ENCODE measurements at regions not wholly inside any gene's neighbourhood (a gene's known extent, or its start where the extent isn't known, plus 50 kb on each side); places are given as distances from the start of the nearest gene placed in this dataset.
"Not testable (repeated sequence)": the region's sequence is repeated elsewhere in the genome, so short reads cannot be mapped to it uniquely, and the experiment has no call there.

GRCh38 chr9:102273952-102274351 is 535.5 kb upstream of the GRIN3A start:
- Histone ChIP-seq H3K4me3 (ENCODE audit: low read depth, low read length) (no peak overlapping the region), H3K27ac (ENCODE audit: low read depth, low read length) (no peak overlapping the region), H3K4me1 (ENCODE audit: control insufficient read depth, insufficient read depth, low read length) (no peaks in the 10 kb centered on the region), H3K9me3 (ENCODE audit: control insufficient read depth, insufficient read depth, low read depth, low read length) (no peaks in the 10 kb centered on the region), H3K9ac (ENCODE audit: low read length) (no peak overlapping the region), H3K36me3 (ENCODE audit: control insufficient read depth, insufficient read depth, low read length) (no peaks in the 10 kb centered on the region), H3K27me3 (ENCODE audit: control insufficient read depth, insufficient read depth, low read length) (no peaks in the 10 kb centered on the region; the same call in 1 of the 2 replicates)

DNA sequence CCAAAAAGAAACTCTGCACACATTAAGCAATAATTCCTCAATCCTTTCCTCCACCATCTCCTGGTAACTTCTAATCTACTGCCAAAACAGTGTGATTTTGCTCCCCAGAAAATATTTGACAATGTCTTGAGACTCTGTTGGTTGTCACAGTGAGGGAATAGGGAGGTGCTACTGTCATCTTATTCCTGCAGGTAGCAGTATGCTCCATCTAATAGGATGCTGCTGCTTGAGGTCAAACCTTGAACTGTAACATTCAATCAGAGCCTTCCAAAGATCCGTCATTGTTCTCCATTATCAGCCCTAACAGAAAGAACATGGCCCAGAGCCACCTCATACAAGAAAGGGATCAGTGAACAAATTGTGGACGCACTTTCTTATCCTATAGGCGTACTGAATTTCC is 514.7 kb upstream of the GRIN3A start:
- Histone ChIP-seq H3K4me1 (ENCODE audit: control insufficient read depth, insufficient read depth, low read length) (no peaks in the 10 kb centered on the region), H3K27ac (ENCODE audit: low read depth, low read length) (no peak overlapping the region), H3K4me3 (ENCODE audit: low read depth, low read length) (no peak overlapping the region), H3K9ac (ENCODE audit: low read length) (no peak overlapping the region), H3K27me3 (ENCODE audit: control insufficient read depth, insufficient read depth, low read length) (no peaks in the 10 kb centered on the region), H3K36me3 (ENCODE audit: control insufficient read depth, insufficient read depth, low read length) (no peaks in the 10 kb centered on the region), H3K9me3 (ENCODE audit: control insufficient read depth, insufficient read depth, low read depth, low read length) (no peaks in the 10 kb centered on the region)

DNA sequence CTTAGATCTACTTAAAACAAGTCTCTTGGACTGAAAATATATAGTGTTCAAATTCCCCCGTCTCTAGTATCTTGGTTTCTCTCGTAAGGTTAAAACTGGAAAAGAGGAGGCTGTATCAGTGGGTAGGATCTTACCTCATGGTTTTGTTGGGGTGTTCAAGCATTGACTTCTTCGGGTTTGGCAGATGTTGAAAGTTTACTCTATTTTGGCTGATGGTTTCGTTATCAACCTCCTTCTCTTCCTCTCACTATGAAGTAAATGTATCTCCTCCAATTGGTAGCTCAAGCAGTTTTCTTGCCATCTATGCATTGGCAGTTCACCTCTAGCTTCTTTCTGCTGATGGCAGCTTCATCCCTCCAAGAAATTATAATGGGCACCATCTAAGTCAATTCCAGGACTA is 506.5 kb upstream of the GRIN3A start:
- H3K27ac ChIP-seq (ENCODE audit: low read depth, low read length): no peak overlapping the region
- H3K27me3 ChIP-seq (ENCODE audit: control insufficient read depth, insufficient read depth, low read length): no peaks in the 10 kb centered on the region
- no peaks in the 10 kb centered on the region for H3K9me3 ChIP-seq (ENCODE audit: control insufficient read depth, insufficient read depth, low read depth, low read length)
- no peaks in the 10 kb centered on the region for H3K4me1 ChIP-seq (ENCODE audit: control insufficient read depth, insufficient read depth, low read length)
- H3K4me3 ChIP-seq (ENCODE audit: low read depth, low read length): no peak overlapping the region
- no peak overlapping the region for H3K9ac ChIP-seq (ENCODE audit: low read length)
- H3K36me3 ChIP-seq (ENCODE audit: control insufficient read depth, insufficient read depth, low read length): no peaks in the 10 kb centered on the region

DNA sequence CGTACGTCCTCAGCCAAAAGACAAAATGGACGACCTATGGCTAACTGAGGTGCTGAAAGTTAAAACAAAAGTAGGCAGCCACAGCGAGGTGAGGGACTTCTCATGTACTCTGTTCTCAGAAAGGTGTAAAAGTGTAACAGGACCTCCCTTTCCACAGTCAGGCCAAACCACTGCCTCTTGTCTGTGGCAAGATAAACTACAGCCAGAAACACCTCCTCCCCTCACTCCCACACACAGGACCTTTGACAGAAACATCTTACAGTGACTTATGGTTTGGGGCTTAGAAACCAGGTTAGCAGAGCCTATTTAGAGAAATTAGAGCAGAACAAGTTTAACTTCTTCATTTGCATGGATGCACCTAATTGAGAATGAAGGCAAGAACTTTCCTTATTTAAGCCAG is 499.1 kb upstream of the GRIN3A start:
- Histone ChIP-seq H3K4me3 (ENCODE audit: low read depth, low read length) (no peak overlapping the region), H3K9ac (ENCODE audit: low read length) (no peak overlapping the region), H3K4me1 (ENCODE audit: control insufficient read depth, insufficient read depth, low read length) (no peaks in the 10 kb centered on the region)

DNA sequence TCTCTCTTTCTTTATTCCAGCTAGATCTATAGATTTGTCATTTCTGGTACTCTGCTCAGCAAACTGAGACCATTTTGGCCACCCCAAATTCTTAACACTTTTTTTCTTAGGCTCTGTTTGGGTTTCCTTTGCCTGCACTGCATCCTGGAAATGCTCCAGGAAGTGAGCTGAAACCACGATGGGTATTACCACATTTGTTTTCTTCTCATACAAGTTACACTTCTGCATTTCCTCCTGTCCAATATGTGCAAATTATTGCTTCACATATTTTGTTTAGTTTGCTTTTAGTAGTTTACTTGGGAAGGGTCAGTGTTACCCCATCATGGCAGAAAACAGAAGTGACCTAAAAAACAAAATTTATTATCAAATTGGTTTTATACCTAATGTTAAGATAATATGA is 498.6 kb upstream of the GRIN3A start:
- no peak overlapping the region for H3K9ac ChIP-seq (ENCODE audit: low read length)
- no peaks in the 10 kb centered on the region for H3K4me1 ChIP-seq (ENCODE audit: control insufficient read depth, insufficient read depth, low read length)
- H3K9me3 ChIP-seq (ENCODE audit: control insufficient read depth, insufficient read depth, low read depth, low read length): no peaks in the 10 kb centered on the region
- no peak overlapping the region for H3K27ac ChIP-seq (ENCODE audit: low read depth, low read length)
- no peaks in the 10 kb centered on the region for H3K27me3 ChIP-seq (ENCODE audit: control insufficient read depth, insufficient read depth, low read length)
- H3K4me3 ChIP-seq (ENCODE audit: low read depth, low read length): no peak overlapping the region
- H3K36me3 ChIP-seq (ENCODE audit: control insufficient read depth, insufficient read depth, low read length): no peaks in the 10 kb centered on the region

More for the DNA sequence above, 499.1 kb upstream of the GRIN3A start:
- no peaks in the 10 kb centered on the region for H3K36me3 ChIP-seq (ENCODE audit: control insufficient read depth, insufficient read depth, low read length)
- H3K27ac ChIP-seq (ENCODE audit: low read depth, low read length): no peak overlapping the region
- H3K9me3 ChIP-seq (ENCODE audit: control insufficient read depth, insufficient read depth, low read depth, low read length): no peaks in the 10 kb centered on the region
- no peaks in the 10 kb centered on the region for H3K27me3 ChIP-seq (ENCODE audit: control insufficient read depth, insufficient read depth, low read length)

DNA sequence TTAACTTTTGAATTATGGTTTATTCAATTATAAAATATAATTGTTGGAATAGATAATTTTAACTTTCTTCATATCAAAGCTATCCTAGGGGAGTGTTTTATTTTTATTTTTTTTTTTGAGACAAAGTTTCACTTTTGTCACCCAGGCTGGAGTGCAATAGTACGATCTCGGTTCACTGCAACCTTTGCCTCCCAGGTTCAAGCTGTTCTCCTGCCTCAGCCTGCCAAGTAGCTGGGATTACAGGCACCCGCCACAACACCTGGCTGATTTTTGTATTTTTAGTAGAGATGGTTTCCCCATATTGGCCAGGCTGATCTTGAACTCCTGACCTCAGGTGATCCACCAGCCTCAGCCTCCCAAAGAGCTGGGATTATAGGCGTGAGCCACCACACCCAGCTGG is 489.0 kb upstream of the GRIN3A start:
- H3K27ac ChIP-seq (ENCODE audit: low read depth, low read length); H3K9ac ChIP-seq (ENCODE audit: low read length); H3K27me3 ChIP-seq (ENCODE audit: control insufficient read depth, insufficient read depth, low read length); H3K4me1 ChIP-seq (ENCODE audit: control insufficient read depth, insufficient read depth, low read length); H3K9me3 ChIP-seq (ENCODE audit: control insufficient read depth, insufficient read depth, low read depth, low read length); H3K4me3 ChIP-seq (ENCODE audit: low read depth, low read length); H3K36me3 ChIP-seq (ENCODE audit: control insufficient read depth, insufficient read depth, low read length): not testable (repeated sequence)

DNA sequence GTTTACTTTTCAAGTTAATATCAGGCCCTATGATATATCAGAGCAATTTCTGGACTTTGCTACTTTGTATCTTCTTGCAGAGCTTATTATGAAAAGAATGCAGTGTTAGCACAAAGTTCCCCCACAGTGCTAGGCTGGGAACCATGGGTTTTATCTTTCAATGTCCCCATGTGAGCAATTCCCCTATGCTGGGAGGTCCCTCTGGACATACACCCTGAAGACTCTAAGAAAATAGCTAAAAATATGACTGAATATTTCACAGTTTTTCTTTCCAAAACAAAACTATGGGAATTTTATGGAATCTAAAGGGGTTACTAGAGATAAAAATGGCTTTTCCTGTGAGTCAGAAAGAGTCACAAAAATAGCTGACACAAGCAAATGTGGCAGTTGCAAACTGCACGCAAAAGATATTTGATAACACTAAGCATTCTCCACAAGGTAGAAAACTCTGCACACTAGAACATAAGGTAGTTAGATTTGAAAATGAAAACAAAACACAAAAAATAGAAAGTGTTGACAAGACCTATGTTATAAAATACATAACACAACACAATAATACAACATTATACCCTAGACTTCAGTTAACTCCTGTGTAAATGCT is 487.5 kb upstream of the GRIN3A start:
- Histone ChIP-seq H3K36me3 (ENCODE audit: control insufficient read depth, insufficient read depth, low read length) (no peaks in the 10 kb centered on the region), H3K9ac (ENCODE audit: low read length) (no peak overlapping the region), H3K27ac (ENCODE audit: low read depth, low read length) (no peak overlapping the region), H3K4me3 (ENCODE audit: low read depth, low read length) (no peak overlapping the region), H3K4me1 (ENCODE audit: control insufficient read depth, insufficient read depth, low read length) (no peaks in the 10 kb centered on the region), H3K27me3 (ENCODE audit: control insufficient read depth, insufficient read depth, low read length) (no peaks in the 10 kb centered on the region), H3K9me3 (ENCODE audit: control insufficient read depth, insufficient read depth, low read depth, low read length) (no peaks in the 10 kb centered on the region)

- H3K36me3 ChIP-seq (ENCODE audit: control insufficient read depth, insufficient read depth, low read length); H3K4me1 ChIP-seq (ENCODE audit: control insufficient read depth, insufficient read depth, low read length); H3K27me3 ChIP-seq (ENCODE audit: control insufficient read depth, insufficient read depth, low read length); H3K9me3 ChIP-seq (ENCODE audit: control insufficient read depth, insufficient read depth, low read depth, low read length): not testable (repeated sequence)
- H3K9ac ChIP-seq (ENCODE audit: low read length): peak overlapping the region; percentile 78
- peak overlapping the region; percentile 75 for H3K27ac ChIP-seq (ENCODE audit: low read depth, low read length)
- H3K4me3 ChIP-seq (ENCODE audit: low read depth, low read length): peak overlapping the region; percentile 74
Measured at GRCh38 chr9:102223320-102224136, 485.1 kb upstream of the GRIN3A start.

DNA sequence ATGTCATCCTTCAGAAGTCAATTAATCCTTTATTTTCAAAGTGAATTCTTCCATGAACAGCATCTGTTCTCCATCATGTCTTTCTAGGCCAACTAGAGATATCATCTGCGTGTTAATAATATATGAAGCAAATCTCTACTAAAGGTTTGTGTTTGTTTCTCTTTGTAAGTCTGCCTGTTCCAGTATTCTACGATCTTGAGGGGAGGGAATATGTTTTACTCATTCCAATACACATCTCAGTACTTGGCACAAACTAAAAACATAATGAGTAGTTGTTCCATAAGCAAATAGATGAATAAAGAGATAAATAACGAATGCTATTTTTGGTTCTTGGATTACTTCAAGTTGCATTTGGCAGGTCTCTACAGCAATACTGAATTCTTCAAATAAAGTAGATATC is 470.7 kb upstream of the GRIN3A start:
- Histone ChIP-seq H3K9me3 (ENCODE audit: control insufficient read depth, insufficient read depth, low read depth, low read length) (no peaks in the 10 kb centered on the region), H3K27ac (ENCODE audit: low read depth, low read length) (no peak overlapping the region), H3K27me3 (ENCODE audit: control insufficient read depth, insufficient read depth, low read length) (no peaks in the 10 kb centered on the region), H3K4me1 (ENCODE audit: control insufficient read depth, insufficient read depth, low read length) (no peaks in the 10 kb centered on the region), H3K4me3 (ENCODE audit: low read depth, low read length) (no peak overlapping the region), H3K36me3 (ENCODE audit: control insufficient read depth, insufficient read depth, low read length) (no peaks in the 10 kb centered on the region), H3K9ac (ENCODE audit: low read length) (no peak overlapping the region)

GRCh38 chr9:102206432-102206831 is 468.0 kb upstream of the GRIN3A start:
- no peaks in the 10 kb centered on the region for H3K36me3 ChIP-seq (ENCODE audit: control insufficient read depth, insufficient read depth, low read length)
- H3K9ac ChIP-seq (ENCODE audit: low read length): no peak overlapping the region
- H3K27ac ChIP-seq (ENCODE audit: low read depth, low read length): no peak overlapping the region
- H3K27me3 ChIP-seq (ENCODE audit: control insufficient read depth, insufficient read depth, low read length): no peaks in the 10 kb centered on the region
- H3K4me3 ChIP-seq (ENCODE audit: low read depth, low read length): no peak overlapping the region
- no peaks in the 10 kb centered on the region for H3K4me1 ChIP-seq (ENCODE audit: control insufficient read depth, insufficient read depth, low read length)
- H3K9me3 ChIP-seq (ENCODE audit: control insufficient read depth, insufficient read depth, low read depth, low read length): no peaks in the 10 kb centered on the region

DNA sequence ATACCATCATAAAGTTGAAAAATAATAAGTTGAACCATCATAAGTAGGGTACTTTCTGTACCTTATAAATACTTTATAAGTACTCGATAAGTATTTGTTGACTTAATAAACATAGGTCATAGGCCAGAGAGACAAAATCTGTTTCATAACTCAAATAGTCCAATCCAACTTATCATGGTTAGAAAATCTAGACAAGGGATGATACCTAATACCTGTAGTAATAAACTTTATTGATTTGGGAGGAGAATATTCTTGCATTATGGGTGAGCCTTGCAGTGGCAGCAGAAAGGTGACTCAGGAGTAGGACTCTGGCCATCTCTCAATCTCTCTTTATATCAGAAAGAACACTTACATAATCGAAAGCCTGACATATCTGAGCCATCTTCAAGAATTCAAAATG is 466.8 kb upstream of the GRIN3A start:
- H3K27me3 ChIP-seq (ENCODE audit: control insufficient read depth, insufficient read depth, low read length): no peaks in the 10 kb centered on the region
- no peaks in the 10 kb centered on the region for H3K4me1 ChIP-seq (ENCODE audit: control insufficient read depth, insufficient read depth, low read length)
- no peak overlapping the region for H3K9ac ChIP-seq (ENCODE audit: low read length)
- no peaks in the 10 kb centered on the region for H3K9me3 ChIP-seq (ENCODE audit: control insufficient read depth, insufficient read depth, low read depth, low read length)
- no peaks in the 10 kb centered on the region for H3K36me3 ChIP-seq (ENCODE audit: control insufficient read depth, insufficient read depth, low read length)
- H3K4me3 ChIP-seq (ENCODE audit: low read depth, low read length): no peak overlapping the region
- no peak overlapping the region for H3K27ac ChIP-seq (ENCODE audit: low read depth, low read length)
